ENCODE measurements at regions not wholly inside any gene's neighbourhood (a gene's known extent, or its start where the extent isn't known, plus 50 kb on each side); places are given as distances from the start of the nearest gene placed in this dataset.

GRCh38 chr6:21893793-21894192, 300.2 kb downstream of the SOX4 start:
- WGBS (ENCODE audit: insufficient coverage), result 94% methylated on average over 2 of the region's 4 CpGs
- Histone ChIP-seq H3K79me2 (ENCODE audit: control insufficient read depth, insufficient read depth, low read length) (no peaks in the 10 kb centered on the region), H3K9me3 (ENCODE audit: control extremely low read depth in 1 of 3, control insufficient read depth in 2 of 3, insufficient read depth in 1 of 3, low read length in 2 of 3) (no peaks in the 10 kb centered on the region), H2AFZ (ENCODE audit: insufficient read depth, low read depth, low read length, poor library complexity, severe bottlenecking) (no peak overlapping the region), H3K4me3 (ENCODE audit: control extremely low read depth in 1 of 5, extremely low read depth in 1 of 5, insufficient read depth in 1 of 5, low read depth in 2 of 5, low read length in 4 of 5) (no peak overlapping the region), H4K20me1 (ENCODE audit: control insufficient read depth, insufficient read depth, low read length, poor library complexity, severe bottlenecking) (no peaks in the 10 kb centered on the region), H3K27me3 (replicated peaks in 1 of 4; ENCODE audit: control extremely low read depth in 1 of 4, control insufficient read depth in 3 of 4, insufficient read depth in 4 of 4, low read length in 3 of 4) (no peaks in the 10 kb centered on the region), H3K27ac (ENCODE audit: low read length in 2 of 2) (no peak overlapping the region), H3K4me2 (replicated peaks; ENCODE audit: low read depth, low read length, poor library complexity, severe bottlenecking) (no peak overlapping the region), H3K4me1 (ENCODE audit: control insufficient read depth in 2 of 2, insufficient read depth in 2 of 2, low read length in 2 of 2) (no peaks in the 10 kb centered on the region), H3K9ac (ENCODE audit: low read length) (no peak overlapping the region), H3K36me3 (replicated peaks in 1 of 2; ENCODE audit: control extremely low read depth in 1 of 2, control insufficient read depth in 1 of 2, extremely low read depth in 1 of 2, insufficient read depth in 2 of 2, low read length in 1 of 2) (no peaks in the 10 kb centered on the region)
- intact Hi-C loops (cut with micrococcal nuclease), result no loop called here
- TF ChIP-seq EZH2 (IDR thresholded peaks at IDR 0.05; ENCODE audit: borderline replicate concordance, insufficient read depth, low read depth, low read length, poor library complexity, severe bottlenecking), result no peak
- TF ChIP-seq CTCF (IDR thresholded peaks at IDR 0.05), result no peak
- Mint-ChIP-seq H3K4me3 (no peak overlapping the region), H3K27me3 (no peaks in the 10 kb centered on the region), H3K27ac (no peak overlapping the region), H3K9me3 (ENCODE audit: insufficient read depth) (peaks cover 2% of the 10 kb centered on the region), H3K4me1 (no peaks in the 10 kb centered on the region)
- ATAC-seq (ENCODE audit: low read depth) (no peak), DNase-seq (no peak)
- ChIA-PET CTCF (no interaction called here), POLR2A (no interaction called here)

DNA sequence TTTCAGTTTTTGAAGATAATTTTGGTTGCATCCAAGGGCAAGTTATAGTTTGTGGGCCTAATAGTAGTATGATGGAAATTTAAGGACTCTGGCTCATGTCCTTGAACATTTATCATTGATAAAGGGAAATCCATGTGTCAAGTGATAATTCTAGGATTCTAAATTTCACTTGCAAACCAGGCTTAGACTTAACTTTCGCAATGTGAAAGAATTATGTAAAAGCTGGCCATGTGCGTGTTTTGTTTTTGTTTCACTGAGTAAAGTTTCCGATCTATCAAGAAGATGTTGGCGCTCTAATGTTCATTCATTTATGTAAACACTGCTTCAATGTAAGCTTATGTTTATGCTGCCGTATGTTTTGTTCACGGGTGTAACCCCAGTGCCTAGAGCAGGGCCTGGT, 302.0 kb downstream of the SOX4 start:
- WGBS (ENCODE audit: insufficient coverage), result 100% methylated on average over 5 of the region's 6 CpGs
- POLR2A ChIA-PET, result no interaction called here
- Mint-ChIP-seq H3K27ac (no peak overlapping the region), H3K4me3 (no peak overlapping the region), H3K4me1 (no peaks in the 10 kb centered on the region), H3K9me3 (ENCODE audit: insufficient read depth) (no peaks in the 10 kb centered on the region), H3K27me3 (no peaks in the 10 kb centered on the region)
- Histone ChIP-seq H3K4me1 (ENCODE audit: control insufficient read depth in 2 of 2, insufficient read depth in 2 of 2, low read length in 2 of 2) (no peaks in the 10 kb centered on the region), H3K27me3 (replicated peaks in 1 of 4; ENCODE audit: control extremely low read depth in 1 of 4, control insufficient read depth in 3 of 4, insufficient read depth in 4 of 4, low read length in 3 of 4) (no peaks in the 10 kb centered on the region), H3K27ac (ENCODE audit: low read length in 2 of 2) (no peak overlapping the region), H3K4me2 (replicated peaks; ENCODE audit: low read depth, low read length, poor library complexity, severe bottlenecking) (no peak overlapping the region), H3K36me3 (replicated peaks in 1 of 2; ENCODE audit: control extremely low read depth in 1 of 2, control insufficient read depth in 1 of 2, extremely low read depth in 1 of 2, insufficient read depth in 2 of 2, low read length in 1 of 2) (no peaks in the 10 kb centered on the region), H3K9ac (ENCODE audit: low read length) (no peak overlapping the region), H3K4me3 (ENCODE audit: control extremely low read depth in 1 of 5, extremely low read depth in 1 of 5, insufficient read depth in 1 of 5, low read depth in 2 of 5, low read length in 4 of 5) (no peak overlapping the region), H2AFZ (ENCODE audit: insufficient read depth, low read depth, low read length, poor library complexity, severe bottlenecking) (no peak overlapping the region), H3K9me3 (ENCODE audit: control extremely low read depth in 1 of 3, control insufficient read depth in 2 of 3, insufficient read depth in 1 of 3, low read length in 2 of 3) (no peaks in the 10 kb centered on the region), H3K79me2 (ENCODE audit: control insufficient read depth, insufficient read depth, low read length) (no peaks in the 10 kb centered on the region), H4K20me1 (ENCODE audit: control insufficient read depth, insufficient read depth, low read length, poor library complexity, severe bottlenecking) (no peaks in the 10 kb centered on the region)
- DNase-seq, result no peak
- CTCF ChIA-PET, result no interaction called here
- ATAC-seq (ENCODE audit: low read depth), result no peak
- no peak for TF ChIP-seq EZH2 (IDR thresholded peaks at IDR 0.05; ENCODE audit: borderline replicate concordance, insufficient read depth, low read depth, low read length, poor library complexity, severe bottlenecking)
- intact Hi-C loops (cut with micrococcal nuclease), result no loop called here

Measured in B cell (primary cell).